ENCODE measurements at regions not wholly inside any gene's neighbourhood (a gene's known extent, or its start where the extent isn't known, plus 50 kb on each side); places are given as distances from the start of the nearest gene placed in this dataset.

- peaks cover 4% of the 10 kb centered on the region for H3K9me3 ChIP-seq (ENCODE audit: insufficient read depth, low read length, severe bottlenecking)
- no peaks in the 10 kb centered on the region for H4K20me1 ChIP-seq (ENCODE audit: insufficient read depth, low read length)
- H2AFZ ChIP-seq (ENCODE audit: low read depth, low read length) = no peak overlapping the region
- DNase-seq (no peak), ATAC-seq (ENCODE audit: insufficient read depth, low read depth) (no peak)
- no peaks in the 10 kb centered on the region for H3K27me3 ChIP-seq (ENCODE audit: insufficient read depth, low read length, poor library complexity)
- H3K27ac ChIP-seq (ENCODE audit: low read length) = no peak overlapping the region
- no peaks in the 10 kb centered on the region for H3K4me1 ChIP-seq (ENCODE audit: insufficient read depth, low read length)
- no peaks in the 10 kb centered on the region for H3K79me2 ChIP-seq (ENCODE audit: insufficient read depth, low read length)
- no peak overlapping the region for H3K9ac ChIP-seq (ENCODE audit: low read depth, low read length)
- TF ChIP-seq CTCF (IDR thresholded peaks at IDR 0.05; ENCODE audit: borderline replicate concordance, extremely low read depth, low read length, poor library complexity, severe bottlenecking) = no peak
- TF ChIP-seq EZH2 (IDR thresholded peaks at IDR 0.05; ENCODE audit: borderline replicate concordance, low read depth, low read length, severe bottlenecking) = no peak
- H3K36me3 ChIP-seq (ENCODE audit: insufficient read depth, low read length) = no peaks in the 10 kb centered on the region
- no peak overlapping the region for H3K4me3 ChIP-seq (ENCODE audit: low read depth in 1 of 2, low read length in 2 of 2)
- H3K4me2 ChIP-seq (ENCODE audit: insufficient read depth, low read length) = no peak overlapping the region
Observed at GRCh38 chr4:182010876-182011275, 232.3 kb upstream of the TENM3 start.

GRCh38 chr4:182014164-182014563 lies 229.0 kb upstream of the TENM3 start:
- Histone ChIP-seq H3K9ac (ENCODE audit: low read depth, low read length) (no peak overlapping the region), H3K27me3 (ENCODE audit: insufficient read depth, low read length, poor library complexity) (no peaks in the 10 kb centered on the region), H4K20me1 (ENCODE audit: insufficient read depth, low read length) (no peaks in the 10 kb centered on the region), H3K4me1 (ENCODE audit: insufficient read depth, low read length) (no peaks in the 10 kb centered on the region), H3K36me3 (ENCODE audit: insufficient read depth, low read length) (no peaks in the 10 kb centered on the region), H3K9me3 (ENCODE audit: insufficient read depth, low read length, severe bottlenecking) (peaks cover 4% of the 10 kb centered on the region), H3K4me2 (ENCODE audit: insufficient read depth, low read length) (no peak overlapping the region), H3K79me2 (ENCODE audit: insufficient read depth, low read length) (no peaks in the 10 kb centered on the region), H2AFZ (ENCODE audit: low read depth, low read length) (no peak overlapping the region), H3K27ac (ENCODE audit: low read length) (no peak overlapping the region), H3K4me3 (ENCODE audit: low read depth in 1 of 2, low read length in 2 of 2) (no peak overlapping the region)
- ATAC-seq (ENCODE audit: insufficient read depth, low read depth) (no peak), DNase-seq (no peak)
- no peak for TF ChIP-seq CTCF (IDR thresholded peaks at IDR 0.05; ENCODE audit: borderline replicate concordance, extremely low read depth, low read length, poor library complexity, severe bottlenecking)
- no peak for TF ChIP-seq EZH2 (IDR thresholded peaks at IDR 0.05; ENCODE audit: borderline replicate concordance, low read depth, low read length, severe bottlenecking)

GRCh38 chr4:182015014-182015413 lies 228.2 kb upstream of the TENM3 start:
- no peaks in the 10 kb centered on the region for H3K36me3 ChIP-seq (ENCODE audit: insufficient read depth, low read length)
- H4K20me1 ChIP-seq (ENCODE audit: insufficient read depth, low read length) = no peaks in the 10 kb centered on the region
- no peak overlapping the region for H3K27ac ChIP-seq (ENCODE audit: low read length)
- no peak overlapping the region for H3K4me3 ChIP-seq (ENCODE audit: low read depth in 1 of 2, low read length in 2 of 2)
- H3K27me3 ChIP-seq (ENCODE audit: insufficient read depth, low read length, poor library complexity) = no peaks in the 10 kb centered on the region
- H3K4me1 ChIP-seq (ENCODE audit: insufficient read depth, low read length) = no peaks in the 10 kb centered on the region
- no peak overlapping the region for H3K9ac ChIP-seq (ENCODE audit: low read depth, low read length)
- ATAC-seq (ENCODE audit: insufficient read depth, low read depth) (no peak), DNase-seq (no peak)
- H2AFZ ChIP-seq (ENCODE audit: low read depth, low read length) = no peak overlapping the region
- H3K4me2 ChIP-seq (ENCODE audit: insufficient read depth, low read length) = no peak overlapping the region
- H3K9me3 ChIP-seq (ENCODE audit: insufficient read depth, low read length, severe bottlenecking) = no peaks in the 10 kb centered on the region
- TF ChIP-seq EZH2 (IDR thresholded peaks at IDR 0.05; ENCODE audit: borderline replicate concordance, low read depth, low read length, severe bottlenecking) = no peak
- TF ChIP-seq CTCF (IDR thresholded peaks at IDR 0.05; ENCODE audit: borderline replicate concordance, extremely low read depth, low read length, poor library complexity, severe bottlenecking) = no peak
- no peaks in the 10 kb centered on the region for H3K79me2 ChIP-seq (ENCODE audit: insufficient read depth, low read length)

GRCh38 chr4:182015893-182016292 lies 227.3 kb upstream of the TENM3 start:
- Histone ChIP-seq H3K9ac (ENCODE audit: low read depth, low read length) (no peak overlapping the region), H3K36me3 (ENCODE audit: insufficient read depth, low read length) (no peaks in the 10 kb centered on the region), H4K20me1 (ENCODE audit: insufficient read depth, low read length) (no peaks in the 10 kb centered on the region), H3K4me1 (ENCODE audit: insufficient read depth, low read length) (no peaks in the 10 kb centered on the region), H3K27me3 (ENCODE audit: insufficient read depth, low read length, poor library complexity) (no peaks in the 10 kb centered on the region), H3K4me2 (ENCODE audit: insufficient read depth, low read length) (no peak overlapping the region), H2AFZ (ENCODE audit: low read depth, low read length) (no peak overlapping the region), H3K27ac (ENCODE audit: low read length) (no peak overlapping the region), H3K9me3 (ENCODE audit: insufficient read depth, low read length, severe bottlenecking) (no peaks in the 10 kb centered on the region), H3K4me3 (ENCODE audit: low read depth in 1 of 2, low read length in 2 of 2) (no peak overlapping the region), H3K79me2 (ENCODE audit: insufficient read depth, low read length) (no peaks in the 10 kb centered on the region)
- DNase-seq (no peak), ATAC-seq (ENCODE audit: insufficient read depth, low read depth) (no peak)
- TF ChIP-seq CTCF (IDR thresholded peaks at IDR 0.05; ENCODE audit: borderline replicate concordance, extremely low read depth, low read length, poor library complexity, severe bottlenecking) = no peak
